Stomach (tissue), 8 donors: ENCODE measurements at regions not wholly inside any gene's neighbourhood (a gene's known extent, or its start where the extent isn't known, plus 50 kb on each side); places are given as distances from the start of the nearest gene placed in this dataset.

Experiments
- DNase-seq, 2 donors: peaks; one replicate each; pipeline versions ENCODE4 v3.0.0 to v3.0.0-alpha.2; 2013 to 2019
- H3K27ac ChIP-seq, 5 donors: fragments of 200-600 bp in 4 of 5; sonication (generic) in 4 of 5; one replicate each; pipeline ENCODE4 v1.5.1; 2013 to 2019; ENCODE audit warnings: mild to moderate bottlenecking in 1 of 5, moderate library complexity in 1 of 5
- H3K27me3 ChIP-seq, 3 donors: fragments of 200-600 bp; sonication (generic); one replicate each; pipeline ENCODE4 v1.5.1; 2017 to 2019; ENCODE audit warnings: mixed run types in 1 of 3
- H3K36me3 ChIP-seq, 4 donors: fragments of 200-600 bp; sonication (generic); 1 replicate in 3 of 4; 2 replicates in 1 of 4; pipeline ENCODE4 v1.5.1; 2016 to 2019
- H3K4me1 ChIP-seq, 4 donors: fragments of 200-600 bp; sonication (generic); one replicate each; pipeline ENCODE4 v1.5.1; 2016 to 2019
- H3K4me3 ChIP-seq, 4 donors: fragments of 200-600 bp; sonication (generic) in 3 of 4; one replicate each; pipeline ENCODE4 v1.5.1; 2016 to 2019; ENCODE audit warnings: mild to moderate bottlenecking in 1 of 4
- H3K9me3 ChIP-seq, 4 donors: fragments of 200-600 bp; sonication (generic); one replicate each; pipeline ENCODE4 v1.5.1; 2016 to 2019
- EP300 ChIP-seq: sonication (generic); formaldehyde crosslinking; IDR thresholded peaks from one replicate; pipeline ENCODE4 v1.6.1; 2017; ENCODE audit warnings: antibody characterized with exemption
- POLR2A ChIP-seq, 4 donors: fragments of 450-650 bp; IDR thresholded peaks; one replicate each; pipeline ENCODE4 v1.6.1; 2016; ENCODE audit warnings: antibody characterized with exemption in 4 of 4, control low read depth in 2 of 4, mild to moderate bottlenecking in 1 of 4, moderate library complexity in 1 of 4
- POLR2AphosphoS5 ChIP-seq, 3 donors: sonication (generic); formaldehyde crosslinking; IDR thresholded peaks; one replicate each; pipeline ENCODE4 v1.6.1; 2016; ENCODE audit warnings: antibody characterized with exemption in 3 of 3
- WGBS, 5 donors: extraction: QIAGEN DNeasy Blood & Tissue Kit in 3 of 5; methylation state at CpG; one replicate each; pipeline versions ENCODE4 v1.1.5 to v1.1.7; 2013 to 2018; 5-methylcytosine and 5-hydroxymethylcytosine counted together
- intact Hi-C: fragments of 100-400 bp; cut with DNase I; formaldehyde crosslinking; loops from one replicate; pipeline ENCODE4 v1.15.1; 2023; ENCODE audit warnings: low total_unique reads
- TF ChIP-seq, protein P1 (sequence below), 7 experiments: fragments of 450-650 bp in 4 of 7; fragments of 200-600 bp in 3 of 7; sonication (generic) in 3 of 7; IDR thresholded peaks; one replicate each; pipeline ENCODE4 v1.5.1; 2016 to 2019; ENCODE audit warnings: antibody characterized with exemption in 7 of 7, control low read depth in 2 of 7, mild to moderate bottlenecking in 1 of 7
- donor health status: healthy with polysubstance abuse.
- donor health status: Bipolar disorder and iron deficiency.
- donor health status: healthy.

DNA sequence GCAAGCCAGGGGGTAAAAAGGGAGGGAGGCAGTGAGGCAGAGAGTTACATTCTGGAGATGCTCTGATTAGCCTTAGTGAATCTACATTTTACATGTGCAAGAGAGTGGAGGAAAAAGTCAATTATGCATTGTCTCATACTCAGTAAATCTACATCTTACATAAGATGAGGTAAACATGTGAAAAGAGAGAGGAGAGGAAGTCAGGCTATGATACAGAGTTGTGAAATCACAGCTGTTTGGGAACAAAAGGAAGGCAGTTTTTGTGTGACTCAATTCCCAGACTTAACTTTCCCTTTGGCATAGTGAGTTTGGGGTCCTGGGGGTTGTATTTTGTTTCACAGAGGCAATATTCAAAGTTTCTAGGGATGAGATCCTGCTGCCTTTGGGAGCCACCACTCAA lies 67.8 kb downstream of the GP2 start:
- Histone ChIP-seq H3K9me3 (peaks cover 0 to 5% (median 0%) of the 10 kb centered on the region in 4 donors), H3K4me3 (no peak overlapping the region), H3K36me3 (no peaks in the 10 kb centered on the region), H3K27me3 (peaks cover 0 to 30% (median 0%) of the 10 kb centered on the region in 3 donors), H3K27ac (no peak overlapping the region), H3K4me1 (no peaks in the 10 kb centered on the region)
- intact Hi-C loops, result no loop called here
- DNase-seq, result no peak
- TF ChIP-seq EP300, result no peak
- TF ChIP-seq POLR2A (IDR thresholded peaks at IDR 0.05), result no peak
- TF ChIP-seq, protein P1, sequence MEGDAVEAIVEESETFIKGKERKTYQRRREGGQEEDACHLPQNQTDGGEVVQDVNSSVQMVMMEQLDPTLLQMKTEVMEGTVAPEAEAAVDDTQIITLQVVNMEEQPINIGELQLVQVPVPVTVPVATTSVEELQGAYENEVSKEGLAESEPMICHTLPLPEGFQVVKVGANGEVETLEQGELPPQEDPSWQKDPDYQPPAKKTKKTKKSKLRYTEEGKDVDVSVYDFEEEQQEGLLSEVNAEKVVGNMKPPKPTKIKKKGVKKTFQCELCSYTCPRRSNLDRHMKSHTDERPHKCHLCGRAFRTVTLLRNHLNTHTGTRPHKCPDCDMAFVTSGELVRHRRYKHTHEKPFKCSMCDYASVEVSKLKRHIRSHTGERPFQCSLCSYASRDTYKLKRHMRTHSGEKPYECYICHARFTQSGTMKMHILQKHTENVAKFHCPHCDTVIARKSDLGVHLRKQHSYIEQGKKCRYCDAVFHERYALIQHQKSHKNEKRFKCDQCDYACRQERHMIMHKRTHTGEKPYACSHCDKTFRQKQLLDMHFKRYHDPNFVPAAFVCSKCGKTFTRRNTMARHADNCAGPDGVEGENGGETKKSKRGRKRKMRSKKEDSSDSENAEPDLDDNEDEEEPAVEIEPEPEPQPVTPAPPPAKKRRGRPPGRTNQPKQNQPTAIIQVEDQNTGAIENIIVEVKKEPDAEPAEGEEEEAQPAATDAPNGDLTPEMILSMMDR (IDR thresholded peaks at IDR 0.05), result no peak
- no peak for TF ChIP-seq POLR2AphosphoS5 (IDR thresholded peaks at IDR 0.05)

DNA sequence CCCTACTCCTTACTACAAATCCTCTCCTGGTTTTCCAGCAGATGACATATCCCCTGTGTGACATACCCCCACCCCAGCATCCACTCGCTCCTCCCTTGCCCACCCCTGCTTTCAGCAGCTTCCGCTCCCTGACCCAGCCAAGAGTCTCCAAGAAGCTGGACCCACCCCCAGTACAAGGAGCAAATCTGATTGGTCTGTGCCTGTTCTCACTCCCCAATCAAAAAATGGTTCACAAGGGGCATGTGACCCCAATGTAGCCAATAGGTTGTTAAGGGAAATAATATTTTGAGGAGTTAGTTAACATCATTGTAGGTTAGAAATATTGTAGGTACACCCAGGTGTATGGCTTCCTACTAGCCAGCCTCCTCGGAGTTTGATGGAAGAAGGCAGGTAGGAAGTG lies 70.1 kb downstream of the GP2 start:
- Histone ChIP-seq H3K9me3 (peaks cover 0 to 5% (median 0%) of the 10 kb centered on the region in 4 donors), H3K4me3 (no peak overlapping the region), H3K4me1 (no peaks in the 10 kb centered on the region), H3K27ac (no peak overlapping the region), H3K27me3 (peaks cover 0 to 16% (median 0%) of the 10 kb centered on the region in 3 donors), H3K36me3 (no peaks in the 10 kb centered on the region)
- no peak for DNase-seq
- 61 to 73% (median 71%) methylated on average over 3 of the region's 3 CpGs for WGBS, 5 donors
- no peak for TF ChIP-seq EP300
- TF ChIP-seq, protein P1 (IDR thresholded peaks at IDR 0.05), result no peak
- intact Hi-C loops, result no loop called here

DNA sequence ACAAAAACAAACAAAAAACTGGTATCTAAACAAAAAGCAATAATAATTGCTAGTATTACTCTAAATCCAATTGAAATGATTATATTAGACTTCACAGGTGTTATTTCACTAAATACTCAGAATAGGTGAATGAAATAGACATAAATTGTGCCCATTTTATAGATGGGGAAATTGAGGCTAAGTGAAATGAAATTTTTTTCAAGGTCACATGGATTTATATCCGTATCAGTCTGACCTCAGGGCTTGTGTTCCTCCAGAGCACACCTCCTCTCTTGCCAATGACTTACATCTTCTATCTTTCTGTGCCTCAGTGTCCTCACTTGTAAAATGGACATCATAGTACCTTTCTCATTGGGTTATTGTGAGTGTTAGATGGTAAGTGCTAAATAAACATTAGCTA lies 72.3 kb downstream of the GP2 start:
- peaks cover 0 to 5% (median 0%) of the 10 kb centered on the region in 4 donors for H3K9me3 ChIP-seq
- H3K27me3 ChIP-seq, result peaks cover 0 to 4% (median 0%) of the 10 kb centered on the region in 3 donors
- no peaks in the 10 kb centered on the region for H3K4me1 ChIP-seq
- intact Hi-C loops, result no loop called here
- no peaks in the 10 kb centered on the region for H3K36me3 ChIP-seq
- 53 to 68% (median 61%) methylated on average over 1 of the region's 1 CpG for WGBS, 5 donors
- H3K4me3 ChIP-seq, result no peak overlapping the region
- no peak for DNase-seq
- TF ChIP-seq EP300, result no peak
- TF ChIP-seq, protein P1 (IDR thresholded peaks at IDR 0.05), result no peak
- TF ChIP-seq POLR2AphosphoS5 (IDR thresholded peaks at IDR 0.05), result no peak
- no peak for TF ChIP-seq POLR2A (IDR thresholded peaks at IDR 0.05)
- H3K27ac ChIP-seq, result no peak overlapping the region

DNA sequence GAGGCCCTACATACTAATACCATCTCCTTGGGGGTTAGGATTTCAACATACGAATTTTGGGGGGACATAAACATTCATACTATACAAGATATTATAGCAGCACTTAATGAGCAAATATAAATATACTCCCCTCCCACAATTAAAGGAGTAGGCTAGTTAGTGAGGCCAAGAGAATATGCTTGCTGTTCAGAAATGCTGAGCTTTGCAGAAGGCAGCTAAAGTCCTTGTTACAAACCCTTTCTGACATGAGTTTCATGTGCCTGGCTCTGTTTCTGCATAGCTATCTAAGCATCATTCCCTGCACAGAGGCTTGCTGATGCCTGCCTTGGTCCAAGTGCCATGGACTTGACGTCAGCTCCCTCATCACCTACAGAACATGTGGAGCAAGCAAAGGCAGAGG lies 73.5 kb downstream of the GP2 start:
- DNase-seq, result no peak
- WGBS, 5 donors, result 46 to 65% (median 63%) methylated on average over 2 of the region's 2 CpGs
- intact Hi-C loops, result no loop called here
- H3K27me3 ChIP-seq, result no peaks in the 10 kb centered on the region
- no peak overlapping the region for H3K27ac ChIP-seq
- peaks cover 0 to under 1% (median 0%) of the 10 kb centered on the region in 4 donors for H3K9me3 ChIP-seq
- H3K4me1 ChIP-seq, result no peaks in the 10 kb centered on the region
- no peaks in the 10 kb centered on the region for H3K36me3 ChIP-seq
- no peak for TF ChIP-seq POLR2A (IDR thresholded peaks at IDR 0.05)
- no peak for TF ChIP-seq EP300
- H3K4me3 ChIP-seq, result no peak overlapping the region

DNA sequence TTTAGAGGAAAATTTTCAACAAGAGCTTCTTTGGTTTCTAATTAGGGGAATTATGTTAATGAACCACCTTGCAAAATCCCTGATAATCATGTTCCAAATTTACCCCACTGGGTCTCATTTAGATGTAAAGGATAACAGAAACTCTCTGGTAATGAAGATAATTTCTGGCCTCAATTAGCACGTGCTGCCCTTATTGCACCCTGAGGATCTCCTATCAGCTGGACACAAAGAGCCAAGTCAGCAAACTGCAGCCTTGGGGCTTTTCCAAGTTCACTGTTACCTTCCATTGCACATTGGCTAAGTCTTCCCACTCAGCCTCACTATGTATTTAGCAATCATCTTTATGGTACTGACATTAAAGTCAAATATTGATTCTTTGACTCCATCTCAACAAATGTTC lies 78.1 kb downstream of the GP2 start:
- Histone ChIP-seq H3K27ac (no peak overlapping the region), H3K4me1 (no peaks in the 10 kb centered on the region), H3K27me3 (no peaks in the 10 kb centered on the region), H3K9me3 (no peaks in the 10 kb centered on the region), H3K36me3 (no peaks in the 10 kb centered on the region), H3K4me3 (no peak overlapping the region)
- intact Hi-C loops, result no loop called here
- WGBS, 5 donors, result 30 to 68% (median 45%) methylated on average over 1 of the region's 1 CpG
- no peak for TF ChIP-seq POLR2A (IDR thresholded peaks at IDR 0.05)
- TF ChIP-seq, protein P1 (IDR thresholded peaks at IDR 0.05), result no peak
- no peak for TF ChIP-seq POLR2AphosphoS5 (IDR thresholded peaks at IDR 0.05)
- TF ChIP-seq EP300, result no peak
- DNase-seq, result no peak
